ENCODE measurements at regions not wholly inside any gene's neighbourhood (a gene's known extent, or its start where the extent isn't known, plus 50 kb on each side); places are given as distances from the start of the nearest gene placed in this dataset.

DNA sequence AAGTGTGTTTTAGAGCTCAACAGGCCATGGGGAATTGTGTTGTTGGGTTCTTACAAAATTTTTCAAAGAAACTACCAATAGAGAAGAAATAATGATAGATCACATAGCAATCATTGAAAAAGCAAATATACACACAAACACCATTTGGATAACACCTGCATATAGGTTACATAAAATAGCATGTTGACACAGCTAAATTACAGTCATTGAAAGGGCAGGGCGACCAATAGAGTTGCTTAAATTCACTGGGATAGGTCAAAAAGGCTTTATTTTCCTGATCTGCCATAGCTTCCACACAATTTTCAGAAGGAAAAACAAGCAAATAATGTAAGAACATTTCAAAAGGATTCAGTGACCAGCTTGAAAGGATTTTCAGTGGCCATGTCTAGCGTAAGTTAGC, 57.9 kb upstream of the FGGY start:
- TF ChIP-seq, protein P1, sequence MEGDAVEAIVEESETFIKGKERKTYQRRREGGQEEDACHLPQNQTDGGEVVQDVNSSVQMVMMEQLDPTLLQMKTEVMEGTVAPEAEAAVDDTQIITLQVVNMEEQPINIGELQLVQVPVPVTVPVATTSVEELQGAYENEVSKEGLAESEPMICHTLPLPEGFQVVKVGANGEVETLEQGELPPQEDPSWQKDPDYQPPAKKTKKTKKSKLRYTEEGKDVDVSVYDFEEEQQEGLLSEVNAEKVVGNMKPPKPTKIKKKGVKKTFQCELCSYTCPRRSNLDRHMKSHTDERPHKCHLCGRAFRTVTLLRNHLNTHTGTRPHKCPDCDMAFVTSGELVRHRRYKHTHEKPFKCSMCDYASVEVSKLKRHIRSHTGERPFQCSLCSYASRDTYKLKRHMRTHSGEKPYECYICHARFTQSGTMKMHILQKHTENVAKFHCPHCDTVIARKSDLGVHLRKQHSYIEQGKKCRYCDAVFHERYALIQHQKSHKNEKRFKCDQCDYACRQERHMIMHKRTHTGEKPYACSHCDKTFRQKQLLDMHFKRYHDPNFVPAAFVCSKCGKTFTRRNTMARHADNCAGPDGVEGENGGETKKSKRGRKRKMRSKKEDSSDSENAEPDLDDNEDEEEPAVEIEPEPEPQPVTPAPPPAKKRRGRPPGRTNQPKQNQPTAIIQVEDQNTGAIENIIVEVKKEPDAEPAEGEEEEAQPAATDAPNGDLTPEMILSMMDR (IDR thresholded peaks at IDR 0.05; ENCODE audit: insufficient read depth, low read depth, low read length, missing control alignments), result no peak
- no peak overlapping the region for H3K4me3 ChIP-seq (ENCODE audit: low read length)

DNA sequence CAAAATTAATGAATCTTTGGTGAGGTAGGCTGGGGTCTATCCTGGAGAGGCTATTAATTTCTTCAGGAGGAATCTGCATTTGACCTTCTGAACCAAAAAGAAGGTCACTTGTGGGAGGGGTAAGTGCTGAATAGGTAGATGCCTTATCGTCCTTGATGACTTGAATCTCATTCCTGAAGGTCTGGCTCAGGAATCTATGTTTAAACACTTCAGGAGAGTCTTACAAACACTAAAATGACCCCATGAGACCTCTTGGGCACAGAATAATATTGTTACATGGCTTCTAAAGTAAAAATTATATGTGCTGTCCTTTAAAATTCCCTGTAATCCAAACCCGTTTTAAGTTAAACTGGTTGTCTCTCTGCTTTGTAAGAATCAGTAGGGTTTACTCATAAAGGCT, 55.0 kb upstream of the FGGY start:
- no peak for DNase-seq (ENCODE audit: low read depth)
- H3K4me3 ChIP-seq (ENCODE audit: low read length), result no peak overlapping the region
- TF ChIP-seq, protein P1 (IDR thresholded peaks at IDR 0.05; ENCODE audit: insufficient read depth, low read depth, low read length, missing control alignments), result no peak

More for the DNA sequence above, 57.9 kb upstream of the FGGY start:
- DNase-seq (ENCODE audit: low read depth), result no peak

DNA sequence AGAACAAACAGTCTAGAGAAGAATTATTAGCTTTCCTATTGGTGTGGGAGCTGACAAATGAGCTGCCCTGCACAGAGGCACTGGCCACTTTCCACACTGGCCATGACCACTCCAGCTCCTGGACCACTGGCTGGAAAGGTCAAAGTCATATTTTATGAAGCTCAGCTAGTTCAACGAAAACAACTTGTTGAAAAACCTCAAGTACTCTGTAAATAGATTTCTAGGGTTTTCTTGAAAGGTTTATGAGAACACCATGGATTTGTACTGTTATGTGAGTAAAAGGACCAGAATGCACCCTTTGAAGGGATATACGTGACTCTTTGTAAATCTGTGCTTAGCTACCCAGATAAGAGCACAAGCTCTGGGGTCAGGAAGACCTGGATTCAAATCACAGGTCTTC, 54.5 kb upstream of the FGGY start:
- TF ChIP-seq, protein P1 (IDR thresholded peaks at IDR 0.05; ENCODE audit: insufficient read depth, low read depth, low read length, missing control alignments), result no peak
- no peak overlapping the region for H3K4me3 ChIP-seq (ENCODE audit: low read length)
- no peak for DNase-seq (ENCODE audit: low read depth)

- TF ChIP-seq, protein P1 (IDR thresholded peaks at IDR 0.05; ENCODE audit: insufficient read depth, low read depth, low read length, missing control alignments), result no peak
- DNase-seq (ENCODE audit: low read depth), result no peak
- no peak overlapping the region for H3K4me3 ChIP-seq (ENCODE audit: low read length)
These were observed 53.3 kb upstream of the FGGY start for GRCh38 chr1:59243550-59243949.

DNA sequence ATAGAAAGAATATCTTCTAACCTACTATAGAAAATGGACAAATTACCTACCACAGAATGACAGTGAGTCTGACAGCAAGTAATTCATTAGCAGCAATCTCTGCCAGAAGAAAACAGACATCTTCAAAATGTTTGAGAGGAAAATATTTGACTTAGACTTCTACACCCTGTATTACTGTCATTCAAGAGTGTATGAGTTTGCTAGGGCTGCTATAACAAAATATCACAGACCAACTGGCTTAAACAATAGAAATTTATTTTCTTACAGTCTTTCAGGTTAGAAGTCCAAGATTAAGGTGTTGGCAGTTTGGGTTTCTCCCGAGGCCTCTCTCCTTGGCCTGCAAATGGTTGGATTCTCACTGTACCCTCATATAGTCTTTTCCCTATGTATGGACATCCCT, 52.9 kb upstream of the FGGY start:
- TF ChIP-seq, protein P1 (IDR thresholded peaks at IDR 0.05; ENCODE audit: insufficient read depth, low read depth, low read length, missing control alignments), result no peak
- H3K4me3 ChIP-seq (ENCODE audit: low read length), result no peak overlapping the region
- DNase-seq (ENCODE audit: low read depth), result no peak

DNA sequence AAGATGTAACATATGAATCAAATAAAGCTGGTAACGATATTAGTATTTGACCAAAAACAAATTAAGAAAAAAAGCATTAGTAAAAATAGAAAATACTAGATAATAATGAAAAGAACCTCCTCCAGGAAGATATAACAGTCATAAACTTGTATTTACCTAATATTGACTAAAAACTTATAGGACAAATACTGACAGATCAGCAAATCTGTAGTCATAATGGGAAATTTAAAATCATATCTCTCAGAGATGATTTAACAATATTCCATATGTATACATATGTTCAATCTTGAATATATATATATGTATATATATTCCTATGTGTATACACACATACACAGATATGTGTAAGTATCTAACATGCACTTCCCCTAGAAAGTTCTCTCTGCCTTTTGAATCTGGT, 52.0 kb upstream of the FGGY start:
- TF ChIP-seq, protein P1 (IDR thresholded peaks at IDR 0.05; ENCODE audit: insufficient read depth, low read depth, low read length, missing control alignments), result no peak
- H3K4me3 ChIP-seq (ENCODE audit: low read length), result no peak overlapping the region
- DNase-seq (ENCODE audit: low read depth), result no peak
